ENCODE measurements at regions not wholly inside any gene's neighbourhood (a gene's known extent, or its start where the extent isn't known, plus 50 kb on each side); places are given as distances from the start of the nearest gene placed in this dataset.
"Not testable (repeated sequence)": the region's sequence is repeated elsewhere in the genome, so short reads cannot be mapped to it uniquely, and the experiment has no call there.

DNA sequence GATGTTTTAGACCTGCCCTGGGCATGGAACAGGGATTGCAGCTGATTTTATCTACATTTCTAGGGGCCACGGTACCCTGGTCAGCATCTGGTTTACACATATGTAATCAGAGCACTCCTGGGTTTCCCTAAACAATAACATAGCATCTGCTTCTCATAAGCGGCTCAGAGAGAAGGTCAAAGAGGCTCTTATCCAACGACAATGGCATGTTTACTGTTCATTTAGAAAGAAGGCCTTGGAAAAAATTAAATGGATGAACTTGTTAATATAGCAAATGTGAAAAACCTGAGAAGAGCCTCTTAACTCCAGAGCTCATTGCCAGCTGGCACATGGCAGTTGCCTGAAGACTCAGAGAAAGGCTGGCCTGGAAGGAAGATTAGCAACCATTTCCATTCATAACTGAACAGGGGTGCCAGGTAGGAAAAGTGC is 202.8 kb upstream of the THUMPD2 start:
- Histone ChIP-seq H3K27ac (ENCODE audit: low read depth, low read length) (no peak overlapping the region), H2BK12ac (ENCODE audit: low read length) (no peak overlapping the region), H3K27me3 (ENCODE audit: insufficient read depth, low read length) (no peaks in the 10 kb centered on the region), H3K18ac (ENCODE audit: low read length) (no peak overlapping the region), H4K91ac (ENCODE audit: low read depth, low read length) (no peak overlapping the region), H2AK5ac (ENCODE audit: low read length) (no peak overlapping the region), H3K23ac (ENCODE audit: low read length) (no peak overlapping the region), H3K79me2 (ENCODE audit: control insufficient read depth, insufficient read depth, low read length, poor library complexity) (no peaks in the 10 kb centered on the region), H3K4me2 (ENCODE audit: low read length) (no peak overlapping the region), H3K79me1 (ENCODE audit: low read length) (no peaks in the 10 kb centered on the region), H2BK5ac (ENCODE audit: low read depth, low read length, poor library complexity) (no peak overlapping the region), H3K4ac (ENCODE audit: low read depth, low read length) (no peak overlapping the region), H3K9ac (ENCODE audit: low read length) (no peak overlapping the region), H3K14ac (ENCODE audit: low read length) (no peak overlapping the region), H4K12ac (ENCODE audit: low read depth, low read length) (no peak overlapping the region), H3K4me1 (ENCODE audit: control insufficient read depth in 1 of 2, insufficient read depth in 2 of 2, low read length in 2 of 2) (no peaks in the 10 kb centered on the region), H3K4me3 (ENCODE audit: low read depth, low read length) (no peak overlapping the region), H4K8ac (ENCODE audit: low read depth, low read length) (no peak overlapping the region), H2BK120ac (ENCODE audit: insufficient read depth, low read length, poor library complexity) (no peak overlapping the region), H3K36me3 (ENCODE audit: control insufficient read depth in 1 of 2, insufficient read depth in 2 of 2, low read length in 2 of 2) (no peaks in the 10 kb centered on the region), H3K9me3 (ENCODE audit: insufficient read depth, low read depth, low read length) (no peaks in the 10 kb centered on the region), H2AFZ (ENCODE audit: insufficient read depth, low read length, poor library complexity) (no peak overlapping the region)
- WGBS (ENCODE audit: extremely low coverage, insufficient coverage, insufficient read length), result no CpG with 5 or more reads among the region's 3 CpGs
- DNase-seq, result no peak

DNA sequence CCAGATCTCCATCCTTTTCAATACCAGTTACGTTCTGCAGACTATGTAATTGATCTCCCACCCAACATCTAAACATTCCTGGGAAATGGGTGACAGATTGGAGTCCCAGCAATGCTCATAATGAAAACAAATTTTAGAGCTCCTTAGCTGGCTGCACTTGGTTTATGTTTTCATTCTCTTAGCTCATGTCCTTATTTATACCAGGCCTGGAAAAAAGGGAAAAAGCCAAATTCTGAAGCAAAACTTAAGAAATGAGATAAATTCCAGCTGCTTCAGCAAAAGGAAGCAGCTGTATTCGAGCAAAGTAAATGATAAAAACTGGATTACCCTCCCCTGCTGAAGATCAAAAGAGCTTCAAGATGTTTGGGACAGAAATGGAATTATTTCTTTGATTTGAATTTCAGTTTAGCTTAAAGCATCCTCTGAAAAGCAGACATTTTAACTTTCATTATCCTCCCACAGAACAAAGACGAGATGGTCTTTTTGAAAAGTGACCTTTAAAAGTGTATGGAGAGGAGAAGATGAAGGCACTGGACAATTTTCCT is 196.5 kb upstream of the THUMPD2 start:
- no peak overlapping the region for H3K27ac ChIP-seq (ENCODE audit: low read depth, low read length)
- no peak overlapping the region for H3K4me2 ChIP-seq (ENCODE audit: low read length)
- no peak overlapping the region for H3K18ac ChIP-seq (ENCODE audit: low read length)
- H2BK5ac ChIP-seq (ENCODE audit: low read depth, low read length, poor library complexity), result no peak overlapping the region
- no peaks in the 10 kb centered on the region for H3K79me2 ChIP-seq (ENCODE audit: control insufficient read depth, insufficient read depth, low read length, poor library complexity)
- no peaks in the 10 kb centered on the region for H3K36me3 ChIP-seq (ENCODE audit: control insufficient read depth in 1 of 2, insufficient read depth in 2 of 2, low read length in 2 of 2)
- H3K9ac ChIP-seq (ENCODE audit: low read length), result no peak overlapping the region
- H3K14ac ChIP-seq (ENCODE audit: low read length), result no peak overlapping the region
- H3K27me3 ChIP-seq (ENCODE audit: insufficient read depth, low read length), result no peaks in the 10 kb centered on the region
- no CpG with 5 or more reads among the region's 3 CpGs for WGBS (ENCODE audit: extremely low coverage, insufficient coverage, insufficient read length)
- H2BK12ac ChIP-seq (ENCODE audit: low read length), result no peak overlapping the region
- no peak overlapping the region for H2BK120ac ChIP-seq (ENCODE audit: insufficient read depth, low read length, poor library complexity)
- H4K12ac ChIP-seq (ENCODE audit: low read depth, low read length), result no peak overlapping the region
- H3K9me3 ChIP-seq (ENCODE audit: insufficient read depth, low read depth, low read length), result no peaks in the 10 kb centered on the region
- H3K79me1 ChIP-seq (ENCODE audit: low read length), result no peaks in the 10 kb centered on the region
- H3K4me3 ChIP-seq (ENCODE audit: low read depth, low read length), result no peak overlapping the region
- no peak overlapping the region for H4K91ac ChIP-seq (ENCODE audit: low read depth, low read length)
- H4K8ac ChIP-seq (ENCODE audit: low read depth, low read length), result no peak overlapping the region
- H2AFZ ChIP-seq (ENCODE audit: insufficient read depth, low read length, poor library complexity), result no peak overlapping the region
- H2AK5ac ChIP-seq (ENCODE audit: low read length), result no peak overlapping the region
- DNase-seq, result no peak
- no peak overlapping the region for H3K23ac ChIP-seq (ENCODE audit: low read length)
- no peak overlapping the region for H3K4ac ChIP-seq (ENCODE audit: low read depth, low read length)
- no peaks in the 10 kb centered on the region for H3K4me1 ChIP-seq (ENCODE audit: control insufficient read depth in 1 of 2, insufficient read depth in 2 of 2, low read length in 2 of 2)

DNA sequence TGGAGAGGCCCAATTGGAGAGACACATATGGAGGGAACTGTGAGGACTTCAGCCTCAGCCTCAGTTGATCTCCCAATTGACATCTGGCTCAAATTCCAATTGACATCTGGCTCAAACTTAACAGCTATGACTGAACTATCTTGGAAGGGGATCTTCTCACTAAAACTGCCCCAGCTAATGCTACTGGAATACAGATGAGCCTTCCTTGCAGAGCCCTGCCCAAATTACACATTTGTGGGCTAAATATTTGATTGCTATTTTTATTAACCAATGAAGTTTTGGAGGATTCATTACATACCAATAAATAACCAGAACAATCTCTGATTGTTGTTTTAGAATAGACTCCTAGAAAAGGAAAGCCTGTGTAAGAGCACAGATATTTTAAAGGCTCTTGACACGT is 189.0 kb upstream of the THUMPD2 start:
- Histone ChIP-seq H3K23ac (ENCODE audit: low read length) (no peak overlapping the region), H3K4me2 (ENCODE audit: low read length) (no peak overlapping the region), H2AFZ (ENCODE audit: insufficient read depth, low read length, poor library complexity) (no peak overlapping the region), H3K14ac (ENCODE audit: low read length) (no peak overlapping the region), H3K4me1 (ENCODE audit: control insufficient read depth in 1 of 2, insufficient read depth in 2 of 2, low read length in 2 of 2) (no peaks in the 10 kb centered on the region), H3K36me3 (ENCODE audit: control insufficient read depth in 1 of 2, insufficient read depth in 2 of 2, low read length in 2 of 2) (no peaks in the 10 kb centered on the region), H4K8ac (ENCODE audit: low read depth, low read length) (no peak overlapping the region), H4K91ac (ENCODE audit: low read depth, low read length) (no peak overlapping the region), H3K79me1 (ENCODE audit: low read length) (no peaks in the 10 kb centered on the region), H2BK120ac (ENCODE audit: insufficient read depth, low read length, poor library complexity) (no peak overlapping the region), H3K4me3 (ENCODE audit: low read depth, low read length) (no peak overlapping the region), H2BK5ac (ENCODE audit: low read depth, low read length, poor library complexity) (no peak overlapping the region), H3K27ac (ENCODE audit: low read depth, low read length) (no peak overlapping the region), H3K4ac (ENCODE audit: low read depth, low read length) (no peak overlapping the region), H3K9me3 (ENCODE audit: insufficient read depth, low read depth, low read length) (no peaks in the 10 kb centered on the region), H4K12ac (ENCODE audit: low read depth, low read length) (no peak overlapping the region), H3K9ac (ENCODE audit: low read length) (no peak overlapping the region), H3K18ac (ENCODE audit: low read length) (no peak overlapping the region), H2AK5ac (ENCODE audit: low read length) (no peak overlapping the region), H2BK12ac (ENCODE audit: low read length) (no peak overlapping the region), H3K79me2 (ENCODE audit: control insufficient read depth, insufficient read depth, low read length, poor library complexity) (no peaks in the 10 kb centered on the region), H3K27me3 (ENCODE audit: insufficient read depth, low read length) (no peaks in the 10 kb centered on the region)
- DNase-seq, result no peak
- no CpG with 5 or more reads among the region's 1 CpG for WGBS (ENCODE audit: extremely low coverage, insufficient coverage, insufficient read length)

DNA sequence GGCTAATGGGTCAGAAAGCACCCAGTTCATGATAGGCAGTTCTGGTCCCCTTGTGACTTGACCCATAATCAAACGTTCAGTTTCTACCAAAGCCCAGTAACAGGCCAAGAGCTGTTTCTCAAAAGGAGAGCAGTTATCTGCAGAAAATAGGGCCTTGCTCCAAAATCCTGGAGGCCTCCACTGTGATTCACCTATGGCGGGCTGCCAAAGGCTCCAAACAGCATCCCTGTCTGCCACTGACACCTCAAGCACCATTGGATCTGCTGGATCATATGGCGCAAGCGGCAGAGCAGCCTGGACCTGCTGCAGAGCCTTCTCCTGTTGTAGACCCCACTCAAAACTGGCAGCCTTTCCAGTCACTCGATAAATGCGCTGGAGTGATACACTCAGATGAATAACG is 181.6 kb upstream of the THUMPD2 start:
- H3K18ac ChIP-seq (ENCODE audit: low read length); H3K9me3 ChIP-seq (ENCODE audit: insufficient read depth, low read depth, low read length); H3K4ac ChIP-seq (ENCODE audit: low read depth, low read length); H3K79me2 ChIP-seq (ENCODE audit: control insufficient read depth, insufficient read depth, low read length, poor library complexity); H3K4me1 ChIP-seq (ENCODE audit: control insufficient read depth in 1 of 2, insufficient read depth in 2 of 2, low read length in 2 of 2); H3K14ac ChIP-seq (ENCODE audit: low read length); H3K79me1 ChIP-seq (ENCODE audit: low read length); H3K36me3 ChIP-seq (ENCODE audit: control insufficient read depth in 1 of 2, insufficient read depth in 2 of 2, low read length in 2 of 2); H3K4me2 ChIP-seq (ENCODE audit: low read length); H2BK120ac ChIP-seq (ENCODE audit: insufficient read depth, low read length, poor library complexity); H3K23ac ChIP-seq (ENCODE audit: low read length); H3K4me3 ChIP-seq (ENCODE audit: low read depth, low read length); DNase-seq; H3K27ac ChIP-seq (ENCODE audit: low read depth, low read length); H3K9ac ChIP-seq (ENCODE audit: low read length); H2BK12ac ChIP-seq (ENCODE audit: low read length); H2AK5ac ChIP-seq (ENCODE audit: low read length); H2AFZ ChIP-seq (ENCODE audit: insufficient read depth, low read length, poor library complexity); H2BK5ac ChIP-seq (ENCODE audit: low read depth, low read length, poor library complexity); H3K27me3 ChIP-seq (ENCODE audit: insufficient read depth, low read length); H4K12ac ChIP-seq (ENCODE audit: low read depth, low read length); H4K8ac ChIP-seq (ENCODE audit: low read depth, low read length); H4K91ac ChIP-seq (ENCODE audit: low read depth, low read length): not testable (repeated sequence)
- no CpG with 5 or more reads among the region's 7 CpGs for WGBS (ENCODE audit: extremely low coverage, insufficient coverage, insufficient read length)

Data from trophoblast cell (in vitro differentiated cells and primary cell).